ENCODE measurements at regions not wholly inside any gene's neighbourhood (a gene's known extent, or its start where the extent isn't known, plus 50 kb on each side); places are given as distances from the start of the nearest gene placed in this dataset.

GRCh38 chr1:192941722-192942411 lies 117.3 kb downstream of the UCHL5 start:
- peak; percentile 60 for ATAC-seq (ENCODE audit: low read depth in 2 of 2)
- H3K36me3 Mint-ChIP-seq, result peaks cover 0 to 5% of the 10 kb centered on the region in 2 donors

GRCh38 chr1:192943108-192943507 lies 116.1 kb downstream of the UCHL5 start:
- DNase-seq (no peak), ATAC-seq (ENCODE audit: low read depth in 2 of 2) (no peak)
- Mint-ChIP-seq H3K9me3 (peaks cover 0 to 2% (median 0%) of the 10 kb centered on the region in 7 donors), H3K27ac (no peak overlapping the region), H3K27me3 (no peaks in the 10 kb centered on the region), H3K36me3 (peaks cover 0 to 11% of the 10 kb centered on the region in 2 donors), H3K4me3 (no peak overlapping the region), H3K4me1 (peaks cover 0 to 10% (median 5%) of the 10 kb centered on the region in 3 donors)

More at GRCh38 chr1:192941722-192942411, 117.3 kb downstream of the UCHL5 start:
- peaks cover 0 to 10% (median 5%) of the 10 kb centered on the region in 3 donors for H3K4me1 Mint-ChIP-seq
- no peak overlapping the region for H3K4me3 Mint-ChIP-seq
- peak overlapping the region in 2 of 6 donors; percentile 13 to 37 for H3K27ac Mint-ChIP-seq
- no peaks in the 10 kb centered on the region for H3K27me3 Mint-ChIP-seq
- DNase-seq, result no peak
- peaks cover 0 to 2% (median 0%) of the 10 kb centered on the region in 7 donors for H3K9me3 Mint-ChIP-seq

- Mint-ChIP-seq H3K27me3 (no peaks in the 10 kb centered on the region), H3K9me3 (peaks cover 0 to 2% (median 0%) of the 10 kb centered on the region in 7 donors), H3K4me1 (peaks cover 0 to 10% (median 5%) of the 10 kb centered on the region in 3 donors), H3K27ac (no peak overlapping the region), H3K36me3 (peaks cover 0 to 12% of the 10 kb centered on the region in 2 donors), H3K4me3 (no peak overlapping the region)
- DNase-seq, result no peak
- no peak for ATAC-seq (ENCODE audit: low read depth in 2 of 2)
Measured at GRCh38 chr1:192943522-192943921, 115.6 kb downstream of the UCHL5 start.

GRCh38 chr1:192945390-192946130 lies 113.6 kb downstream of the UCHL5 start:
- no peak for ATAC-seq (ENCODE audit: low read depth in 2 of 2)
- peaks cover 0 to 12% of the 10 kb centered on the region in 2 donors for H3K36me3 Mint-ChIP-seq
- H3K4me1 Mint-ChIP-seq, result peaks cover 0 to 10% (median 5%) of the 10 kb centered on the region in 3 donors

GRCh38 chr1:192949783-192950182 lies 109.4 kb downstream of the UCHL5 start:
- no peak for ATAC-seq (ENCODE audit: low read depth in 2 of 2)
- Mint-ChIP-seq H3K27ac (no peak overlapping the region), H3K4me3 (no peak overlapping the region), H3K36me3 (peaks cover 0 to 12% of the 10 kb centered on the region in 2 donors), H3K9me3 (no peaks in the 10 kb centered on the region), H3K4me1 (no peaks in the 10 kb centered on the region), H3K27me3 (no peaks in the 10 kb centered on the region)
- DNase-seq, result no peak

More at GRCh38 chr1:192945390-192946130, 113.6 kb downstream of the UCHL5 start:
- Mint-ChIP-seq H3K27ac (peak overlapping the region in 1 of 6 donors; percentile 64), H3K4me3 (no peak overlapping the region), H3K27me3 (no peaks in the 10 kb centered on the region), H3K9me3 (peaks cover 0 to 2% (median 0%) of the 10 kb centered on the region in 7 donors)
- no peak for DNase-seq

GRCh38 chr1:192950926-192951325 lies 108.2 kb downstream of the UCHL5 start:
- Mint-ChIP-seq H3K9me3 (no peaks in the 10 kb centered on the region), H3K27ac (no peak overlapping the region), H3K4me3 (no peak overlapping the region), H3K4me1 (no peaks in the 10 kb centered on the region), H3K36me3 (peaks cover 0 to 12% of the 10 kb centered on the region in 2 donors), H3K27me3 (no peaks in the 10 kb centered on the region)
- ATAC-seq (ENCODE audit: low read depth in 2 of 2), result no peak
- DNase-seq, result no peak

- ATAC-seq (ENCODE audit: low read depth in 2 of 2) (no peak), DNase-seq (no peak)
- Mint-ChIP-seq H3K27me3 (no peaks in the 10 kb centered on the region), H3K4me1 (no peaks in the 10 kb centered on the region), H3K9me3 (no peaks in the 10 kb centered on the region), H3K36me3 (peaks cover 0 to 12% of the 10 kb centered on the region in 2 donors), H3K4me3 (no peak overlapping the region), H3K27ac (no peak overlapping the region)
Measured at GRCh38 chr1:192951691-192952460, 107.3 kb downstream of the UCHL5 start.

- Mint-ChIP-seq H3K4me1 (no peaks in the 10 kb centered on the region), H3K27me3 (no peaks in the 10 kb centered on the region), H3K27ac (no peak overlapping the region), H3K4me3 (no peak overlapping the region), H3K9me3 (no peaks in the 10 kb centered on the region), H3K36me3 (peaks cover 0 to 15% of the 10 kb centered on the region in 2 donors)
- no peak for DNase-seq
- no peak for ATAC-seq (ENCODE audit: low read depth in 2 of 2)
Measured at GRCh38 chr1:192952646-192953045, 106.5 kb downstream of the UCHL5 start.

- H3K9me3 Mint-ChIP-seq, result no peaks in the 10 kb centered on the region
- no peak for DNase-seq
- H3K27ac Mint-ChIP-seq, result no peak overlapping the region
- no peaks in the 10 kb centered on the region for H3K4me1 Mint-ChIP-seq
- peaks cover 0 to 8% of the 10 kb centered on the region in 2 donors for H3K36me3 Mint-ChIP-seq
- no peaks in the 10 kb centered on the region for H3K27me3 Mint-ChIP-seq
- no peak for ATAC-seq (ENCODE audit: low read depth in 2 of 2)
- H3K4me3 Mint-ChIP-seq, result no peak overlapping the region
Measured at GRCh38 chr1:192954705-192955265, 104.4 kb downstream of the UCHL5 start.

GRCh38 chr1:192958350-192958749 lies 100.8 kb downstream of the UCHL5 start:
- peaks cover 0 to 8% of the 10 kb centered on the region in 2 donors for H3K36me3 Mint-ChIP-seq
- peaks cover 0 to 2% (median 0%) of the 10 kb centered on the region in 7 donors for H3K9me3 Mint-ChIP-seq
- no peak for ATAC-seq (ENCODE audit: low read depth in 2 of 2)
- H3K4me1 Mint-ChIP-seq, result no peaks in the 10 kb centered on the region
- H3K27me3 Mint-ChIP-seq, result no peaks in the 10 kb centered on the region
- no peak for DNase-seq
- H3K4me3 Mint-ChIP-seq, result no peak overlapping the region
- H3K27ac Mint-ChIP-seq, result no peak overlapping the region

GRCh38 chr1:192958871-192959270 lies 100.3 kb downstream of the UCHL5 start:
- H3K36me3 Mint-ChIP-seq, result peaks cover 0 to 6% of the 10 kb centered on the region in 2 donors
- ATAC-seq (ENCODE audit: low read depth in 2 of 2), result no peak
- no peak overlapping the region for H3K27ac Mint-ChIP-seq
- peaks cover 0 to 2% (median 0%) of the 10 kb centered on the region in 7 donors for H3K9me3 Mint-ChIP-seq
- no peak for DNase-seq
- H3K4me3 Mint-ChIP-seq, result no peak overlapping the region
- H3K27me3 Mint-ChIP-seq, result no peaks in the 10 kb centered on the region
- H3K4me1 Mint-ChIP-seq, result no peaks in the 10 kb centered on the region

- no peak for DNase-seq
- no peak for ATAC-seq (ENCODE audit: low read depth in 2 of 2)
- Mint-ChIP-seq H3K36me3 (peaks cover 0 to 8% of the 10 kb centered on the region in 2 donors), H3K27me3 (no peaks in the 10 kb centered on the region), H3K4me3 (no peak overlapping the region), H3K9me3 (peaks cover 0 to 4% (median 0%) of the 10 kb centered on the region in 7 donors), H3K27ac (no peak overlapping the region), H3K4me1 (no peaks in the 10 kb centered on the region)
Measured at GRCh38 chr1:192959657-192960186, 99.4 kb downstream of the UCHL5 start.
